HepG2 (cell line): ENCODE measurements at regions not wholly inside any gene's neighbourhood (a gene's known extent, or its start where the extent isn't known, plus 50 kb on each side); places are given as distances from the start of the nearest gene placed in this dataset.

Source experiments
- ARNT ChIP-seq: fragments of 450-650 bp; IDR thresholded peaks from 2 replicates; pipeline ENCODE4 v1.6.1; 2017
- CHCHD3 ChIP-seq: sonication (generic); formaldehyde crosslinking; IDR thresholded peaks from 2 replicates; pipeline ENCODE4 v1.8.0; 2022; ENCODE audit warnings: mild to moderate bottlenecking, missing genetic modification reagents, moderate library complexity
- DZIP1 ChIP-seq: sonication (generic); formaldehyde crosslinking; IDR thresholded peaks from 2 replicates; pipeline ENCODE4 v1.5.0; 2020; ENCODE audit warnings: mild to moderate bottlenecking, missing genetic modification reagents
- FUBP1 ChIP-seq: sonication (generic); formaldehyde crosslinking; IDR thresholded peaks from 2 replicates; pipeline ENCODE4 v1.5.1; 2020; ENCODE audit warnings: missing genetic modification reagents, mild to moderate bottlenecking, borderline replicate concordance
- IRF2 ChIP-seq: IDR thresholded peaks from 2 replicates; pipeline ENCODE4 v1.6.1; 2018; ENCODE audit warnings: missing genetic modification reagents, missing compliant biosample characterization
- JUNB ChIP-seq: sonication (generic); formaldehyde crosslinking; IDR thresholded peaks from 2 replicates; pipeline ENCODE4 v1.8.0; 2022; ENCODE audit warnings: missing genetic modification reagents, mild to moderate bottlenecking, borderline replicate concordance
- KAT2B ChIP-seq: fragments of 150-350 bp; IDR thresholded peaks from 2 replicates; pipeline ENCODE4 v1.6.1; 2014; ENCODE audit warnings: low read depth, low read length, borderline replicate concordance
- KMT2B ChIP-seq: IDR thresholded peaks from 2 replicates; pipeline ENCODE4 v1.6.1; 2016; ENCODE audit warnings: missing genetic modification reagents, missing compliant biosample characterization
- MBD4 ChIP-seq: IDR thresholded peaks from 2 replicates; pipeline ENCODE4 v1.6.1; 2012; ENCODE audit warnings: low read length, inconsistent platforms, borderline replicate concordance
- NR1H2 ChIP-seq: sonication (generic); formaldehyde crosslinking; IDR thresholded peaks from 2 replicates; pipeline ENCODE4 v1.8.1; 2022; ENCODE audit warnings: low read depth, missing genetic modification reagents, borderline replicate concordance
- PAWR ChIP-seq: sonication (generic); formaldehyde crosslinking; IDR thresholded peaks from 2 replicates; pipeline ENCODE4 v1.4.0; 2020; ENCODE audit warnings: missing genetic modification reagents, mild to moderate bottlenecking, borderline replicate concordance
- PCBP2 ChIP-seq: fragments of 200-400 bp; formaldehyde crosslinking; optimal IDR thresholded peaks from 2 replicates; pipeline ENCODE3; 2018; ENCODE audit warnings: low read length, low read depth; ENCODE audit not compliant: poor library complexity, severe bottlenecking
- POGZ ChIP-seq: sonication (generic); formaldehyde crosslinking; IDR thresholded peaks from 2 replicates; pipeline ENCODE4 v1.4.0; 2020; ENCODE audit warnings: mild to moderate bottlenecking, missing genetic modification reagents
- PPARG ChIP-seq: conservative IDR thresholded peaks from 2 replicates; pipeline ENCODE4 v1.6.1; 2016; ENCODE audit warnings: missing biosample characterization, missing genetic modification reagents
- REXO4 ChIP-seq: sonication (generic); formaldehyde crosslinking; IDR thresholded peaks from 2 replicates; pipeline ENCODE4 v1.8.0; 2022; ENCODE audit warnings: missing genetic modification reagents, mild to moderate bottlenecking, borderline replicate concordance
- SETDB1 ChIP-seq: sonication (generic); formaldehyde crosslinking; IDR thresholded peaks from 2 replicates; pipeline ENCODE4 v1.5.1; 2020; ENCODE audit warnings: missing genetic modification reagents, mild to moderate bottlenecking, borderline replicate concordance
- SIN3B ChIP-seq: fragments of 150-350 bp; IDR thresholded peaks from 2 replicates; pipeline ENCODE4 v1.6.1; 2014; ENCODE audit warnings: low read length
- SIX4 ChIP-seq: sonication (generic); formaldehyde crosslinking; IDR thresholded peaks from 2 replicates; pipeline ENCODE4 v1.4.0; 2020; ENCODE audit warnings: missing genetic modification reagents
- SNAPC5 ChIP-seq: sonication (generic); formaldehyde crosslinking; IDR thresholded peaks from 2 replicates; pipeline ENCODE4 v1.8.1; 2023; ENCODE audit warnings: mild to moderate bottlenecking, missing genetic modification reagents, borderline replicate concordance
- TARDBP ChIP-seq: sonication (generic); formaldehyde crosslinking; IDR thresholded peaks from 2 replicates; pipeline ENCODE4 v1.8.0; 2022; ENCODE audit warnings: mild to moderate bottlenecking, missing genetic modification reagents
- ZBTB7A ChIP-seq: sonication (generic); formaldehyde crosslinking; IDR thresholded peaks from 2 replicates; pipeline ENCODE4 v1.8.0; 2022; ENCODE audit warnings: mild to moderate bottlenecking, missing genetic modification reagents
- ZMYM2 ChIP-seq: sonication (generic); formaldehyde crosslinking; IDR thresholded peaks from 2 replicates; pipeline ENCODE4 v1.8.0; 2022; ENCODE audit warnings: mild to moderate bottlenecking, missing genetic modification reagents
- ZNF331 ChIP-seq: sonication (generic); formaldehyde crosslinking; IDR thresholded peaks from 2 replicates; pipeline ENCODE4 v1.4.0; 2020; ENCODE audit warnings: missing genetic modification reagents
- ZNF382 ChIP-seq: sonication (generic); formaldehyde crosslinking; IDR thresholded peaks from 2 replicates; pipeline ENCODE4 v1.5.0; 2020; ENCODE audit warnings: missing genetic modification reagents, mild to moderate bottlenecking, borderline replicate concordance
- ZNF670 ChIP-seq: sonication (generic); formaldehyde crosslinking; IDR thresholded peaks from 2 replicates; pipeline ENCODE4 v1.8.0; 2022; ENCODE audit warnings: mild to moderate bottlenecking, missing genetic modification reagents, borderline replicate concordance
- ZNF776 ChIP-seq: sonication (generic); formaldehyde crosslinking; IDR thresholded peaks from 2 replicates; pipeline ENCODE4 v1.4.0; 2020; ENCODE audit warnings: mild to moderate bottlenecking, missing genetic modification reagents

GRCh38 chr6:137357263-137357947 lies 136.8 kb downstream of the OLIG3 start (continued):
- no peak for TF ChIP-seq DZIP1 (CRISPR knock-in tag)
- no peak for TF ChIP-seq KAT2B
- peak; percentile 96 for TF ChIP-seq IRF2 (CRISPR knock-in tag)
- TF ChIP-seq TARDBP (CRISPR knock-in tag), result peak; percentile 92
- TF ChIP-seq ZNF382 (CRISPR knock-in tag), result no peak
- TF ChIP-seq CHCHD3 (CRISPR knock-in tag), result no peak
- no peak for TF ChIP-seq NR1H2
- 0 out of 2 replicates have a peak, but pooled peaks have one; percentile 31 for TF ChIP-seq JUNB (CRISPR knock-in tag)
- TF ChIP-seq REXO4, result no peak
- TF ChIP-seq KMT2B (CRISPR knock-in tag), result peak; percentile 65; the same call in 1 of the 2 replicates
- TF ChIP-seq PPARG (CRISPR knock-in tag), result peak; percentile 67
- no peak for TF ChIP-seq ARNT
- no peak for TF ChIP-seq SNAPC5 (CRISPR knock-in tag)
- peak; percentile 96 for TF ChIP-seq ZBTB7A (CRISPR knock-in tag)
- TF ChIP-seq ZNF331 (CRISPR knock-in tag), result peak; percentile 94
- TF ChIP-seq ZNF776 (CRISPR knock-in tag), result no peak
- TF ChIP-seq POGZ (CRISPR knock-in tag), result peak; percentile 99
- peak; percentile 84; the same call in 1 of the 2 replicates for TF ChIP-seq FUBP1 (CRISPR knock-in tag)
- no peak for TF ChIP-seq MBD4
- TF ChIP-seq PCBP2, result no peak
- TF ChIP-seq PAWR (CRISPR knock-in tag), result no peak
- TF ChIP-seq ZNF670, result no peak
- TF ChIP-seq SETDB1 (CRISPR knock-in tag), result no peak
- TF ChIP-seq SIN3B, result no peak
- TF ChIP-seq SIX4 (CRISPR knock-in tag), result peak; percentile 87
- peak; percentile 28; the same call in 1 of the 2 replicates for TF ChIP-seq ZMYM2
